ENCODE measurements at regions not wholly inside any gene's neighbourhood (a gene's known extent, or its start where the extent isn't known, plus 50 kb on each side); places are given as distances from the start of the nearest gene placed in this dataset.

DNA sequence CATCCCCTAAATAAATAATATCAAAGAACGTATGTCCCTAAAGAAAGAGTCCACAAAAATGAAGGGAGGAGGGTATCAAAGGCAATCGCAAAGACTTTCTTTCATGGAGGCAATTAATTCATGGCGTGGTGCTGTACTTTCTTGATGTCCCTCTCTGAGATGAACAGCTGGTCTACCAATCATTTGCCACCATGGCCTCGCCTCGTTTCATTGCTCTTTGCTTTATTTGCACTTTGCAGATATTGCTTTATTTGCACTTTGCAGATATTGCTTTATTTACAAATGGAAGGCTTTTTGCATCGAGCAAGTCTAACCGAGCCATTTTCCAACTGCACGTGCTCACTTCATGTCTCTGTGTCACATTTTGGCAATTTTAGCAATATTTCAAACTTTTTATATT lies 104.0 kb upstream of the PTCH1 start:
- 83% methylated on average over 1 of the region's 8 CpGs; no CpG with 5 or more reads in 1 of the 2 experiments for WGBS, 2 experiments (ENCODE audit: extremely low coverage in 2 of 2, insufficient read length in 1 of 2)
- Histone ChIP-seq H3K56ac (ENCODE audit: extremely low read depth, insufficient read depth, low read length) (no peak overlapping the region), H2AK9ac (replicated peaks; ENCODE audit: low read depth, low read length, poor library complexity) (no peak overlapping the region), H4K20me1 (ENCODE audit: insufficient read depth, low read length) (no peaks in the 10 kb centered on the region), H4K91ac (ENCODE audit: insufficient read depth, low read depth, low read length) (no peak overlapping the region), H2AFZ (replicated peaks; ENCODE audit: low read length, poor library complexity) (no peak overlapping the region), H3K9me1 (ENCODE audit: insufficient read depth, low read length) (no peaks in the 10 kb centered on the region), H3K36me3 (ENCODE audit: control insufficient read depth, insufficient read depth, low read length) (no peaks in the 10 kb centered on the region), H3K9ac (ENCODE audit: low read depth, low read length) (no peak overlapping the region), H3K4ac (ENCODE audit: low read depth, low read length) (no peak overlapping the region), H3K27me3 (ENCODE audit: control insufficient read depth, insufficient read depth, low read length) (peaks cover 7% of the 10 kb centered on the region), H3K18ac (ENCODE audit: low read depth, low read length) (no peak overlapping the region), H2BK20ac (ENCODE audit: low read depth, low read length) (no peak overlapping the region), H3K27ac (ENCODE audit: insufficient read depth, low read length) (no peak overlapping the region), H3K79me1 (ENCODE audit: low read depth in 1 of 2, low read length in 2 of 2) (no peaks in the 10 kb centered on the region), H3K23ac (ENCODE audit: low read depth, low read length) (no peak overlapping the region), H3K14ac (replicated peaks; ENCODE audit: low read depth, low read length) (no peak overlapping the region), H2AK5ac (ENCODE audit: low read depth, low read length) (no peak overlapping the region), H2BK120ac (ENCODE audit: low read depth, low read length) (no peak overlapping the region), H2BK15ac (ENCODE audit: low read depth, low read length) (no peak overlapping the region), H3K4me3 (ENCODE audit: insufficient read depth, low read depth, low read length) (no peak overlapping the region), H4K5ac (ENCODE audit: low read depth, low read length) (no peak overlapping the region), H2BK5ac (ENCODE audit: low read depth, low read length, poor library complexity, severe bottlenecking) (no peak overlapping the region), H3K9me3 (ENCODE audit: control insufficient read depth, insufficient read depth, low read length) (no peaks in the 10 kb centered on the region), H4K8ac (ENCODE audit: low read depth in 2 of 2, low read length in 2 of 2) (no peak overlapping the region), H3K4me2 (ENCODE audit: low read depth, low read length) (no peak overlapping the region), H3K4me1 (ENCODE audit: control insufficient read depth, insufficient read depth, low read length) (peaks cover 5% of the 10 kb centered on the region; the same call in 1 of the 2 replicates)
- TF ChIP-seq, protein P1, sequence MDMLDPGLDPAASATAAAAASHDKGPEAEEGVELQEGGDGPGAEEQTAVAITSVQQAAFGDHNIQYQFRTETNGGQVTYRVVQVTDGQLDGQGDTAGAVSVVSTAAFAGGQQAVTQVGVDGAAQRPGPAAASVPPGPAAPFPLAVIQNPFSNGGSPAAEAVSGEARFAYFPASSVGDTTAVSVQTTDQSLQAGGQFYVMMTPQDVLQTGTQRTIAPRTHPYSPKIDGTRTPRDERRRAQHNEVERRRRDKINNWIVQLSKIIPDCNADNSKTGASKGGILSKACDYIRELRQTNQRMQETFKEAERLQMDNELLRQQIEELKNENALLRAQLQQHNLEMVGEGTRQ (IDR thresholded peaks at IDR 0.05; ENCODE audit: low read depth, low read length) = no peak
- TF ChIP-seq MAZ (IDR thresholded peaks at IDR 0.05; ENCODE audit: borderline replicate concordance, low read depth, low read length) (no peak), NFE2L2 (IDR thresholded peaks at IDR 0.05; ENCODE audit: low read depth, low read length) (no peak), RAD21 (IDR thresholded peaks at IDR 0.05; ENCODE audit: low read length) (no peak), FOS (IDR thresholded peaks at IDR 0.05; ENCODE audit: low read depth, low read length) (no peak), SMC3 (IDR thresholded peaks at IDR 0.05; ENCODE audit: low read depth, low read length) (no peak), MXI1 (IDR thresholded peaks at IDR 0.05; ENCODE audit: borderline replicate concordance, low read depth, low read length) (no peak), RFX5 (IDR thresholded peaks at IDR 0.05; ENCODE audit: low read depth, low read length) (no peak), MAFK (IDR thresholded peaks at IDR 0.05; ENCODE audit: low read depth, low read length) (no peak), RCOR1 (IDR thresholded peaks at IDR 0.05; ENCODE audit: insufficient replicate concordance, low read length) (no peak)
- TF ChIP-seq, protein P2, sequence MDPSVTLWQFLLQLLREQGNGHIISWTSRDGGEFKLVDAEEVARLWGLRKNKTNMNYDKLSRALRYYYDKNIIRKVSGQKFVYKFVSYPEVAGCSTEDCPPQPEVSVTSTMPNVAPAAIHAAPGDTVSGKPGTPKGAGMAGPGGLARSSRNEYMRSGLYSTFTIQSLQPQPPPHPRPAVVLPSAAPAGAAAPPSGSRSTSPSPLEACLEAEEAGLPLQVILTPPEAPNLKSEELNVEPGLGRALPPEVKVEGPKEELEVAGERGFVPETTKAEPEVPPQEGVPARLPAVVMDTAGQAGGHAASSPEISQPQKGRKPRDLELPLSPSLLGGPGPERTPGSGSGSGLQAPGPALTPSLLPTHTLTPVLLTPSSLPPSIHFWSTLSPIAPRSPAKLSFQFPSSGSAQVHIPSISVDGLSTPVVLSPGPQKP (IDR thresholded peaks at IDR 0.05; ENCODE audit: borderline replicate concordance, low read depth, low read length) = no peak
- TF ChIP-seq, protein P3, sequence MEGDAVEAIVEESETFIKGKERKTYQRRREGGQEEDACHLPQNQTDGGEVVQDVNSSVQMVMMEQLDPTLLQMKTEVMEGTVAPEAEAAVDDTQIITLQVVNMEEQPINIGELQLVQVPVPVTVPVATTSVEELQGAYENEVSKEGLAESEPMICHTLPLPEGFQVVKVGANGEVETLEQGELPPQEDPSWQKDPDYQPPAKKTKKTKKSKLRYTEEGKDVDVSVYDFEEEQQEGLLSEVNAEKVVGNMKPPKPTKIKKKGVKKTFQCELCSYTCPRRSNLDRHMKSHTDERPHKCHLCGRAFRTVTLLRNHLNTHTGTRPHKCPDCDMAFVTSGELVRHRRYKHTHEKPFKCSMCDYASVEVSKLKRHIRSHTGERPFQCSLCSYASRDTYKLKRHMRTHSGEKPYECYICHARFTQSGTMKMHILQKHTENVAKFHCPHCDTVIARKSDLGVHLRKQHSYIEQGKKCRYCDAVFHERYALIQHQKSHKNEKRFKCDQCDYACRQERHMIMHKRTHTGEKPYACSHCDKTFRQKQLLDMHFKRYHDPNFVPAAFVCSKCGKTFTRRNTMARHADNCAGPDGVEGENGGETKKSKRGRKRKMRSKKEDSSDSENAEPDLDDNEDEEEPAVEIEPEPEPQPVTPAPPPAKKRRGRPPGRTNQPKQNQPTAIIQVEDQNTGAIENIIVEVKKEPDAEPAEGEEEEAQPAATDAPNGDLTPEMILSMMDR (conservative IDR thresholded peaks at IDR 0.05; ENCODE audit: low read depth, low read length) = no peak
- ChIA-PET POLR2A (ENCODE audit: unreplicated experiment) (no interaction called here), CTCF (no interaction called here)
- ATAC-seq (ENCODE audit: low read depth) (no peak), DNase-seq (no peak)
- intact Hi-C loops (cut with micrococcal nuclease) = no loop called here
- in situ Hi-C loops (cut with MboI; ENCODE audit: low sequenced_read_pairs) = no loop called here
- no TSS peak for BruUV-seq (replicated peaks)
- dilution Hi-C loops (cut with HindIII; ENCODE audit: low sequenced_read_pairs, unreplicated experiment) = no loop called here
